K562 (cell line): ENCODE measurements at regions not wholly inside any gene's neighbourhood (a gene's known extent, or its start where the extent isn't known, plus 50 kb on each side); places are given as distances from the start of the nearest gene placed in this dataset.

Source experiments
- ATAC-seq: fragments of 200-7000 bp; cut with Tn5 transposase; 3 replicates; pipeline ENCODE4 v1.9.1; 2020; ENCODE audit warnings: moderate library complexity
- BruUV-seq: library from RNA; stranded (reverse); fragments of 400-500 nt; replicated peaks from 2 replicates; lab custom pipeline; 2021; lab: Mats Ljungman, UMichigan
- CTCF ChIA-PET: fragments of 300-600 bp; formaldehyde crosslinking; extraction: SDS; loops from one replicate; lab custom pipeline; 2021; ENCODE audit warnings: low intra/inter-chr PET ratio; lab: Yijun Ruan, JAX
- POLR2A ChIA-PET: fragments of 300-600, 350-650 bp; sonication (Branson Sonifier 250); formaldehyde crosslinking; extraction: SDS; loops from one replicate; lab custom pipeline; 2021; ENCODE audit warnings: antibody characterized with exemption, inconsistent platforms; lab: Yijun Ruan, JAX
- DNase-seq, 4 experiments: peaks; one replicate each; pipeline versions ENCODE4 v3.0.0 to v3.0.0-alpha.2; 2011 to 2018; ENCODE audit warnings: low spot score in 3 of 4, mixed read lengths in 3 of 4; ENCODE audit errors: extremely low read depth in 1 of 4
- FAIRE-seq: peaks from 2 replicates; lab custom pipeline; 2011; peaks lifted over from hg19 to GRCh38; lab: Jason Lieb, UNC
- H2AFZ ChIP-seq: 2 replicates; pipeline ENCODE4 v1.6.0; 2011; ENCODE audit warnings: low read depth, low read length, control low read depth, inconsistent platforms
- H3K27ac ChIP-seq: fragments of 200-600 bp; 3 replicates; pipeline ENCODE4 v1.8.0; 2011; ENCODE audit warnings: low read depth, mild to moderate bottlenecking, control low read depth, inconsistent platforms, low read length, moderate library complexity, mixed read lengths; ENCODE audit errors: extremely low read depth
- H3K27me3 ChIP-seq, 2 experiments: fragments of 300-600 bp in 1 of 2; 2 replicates in 1 of 2; 3 replicates in 1 of 2; pipeline versions ENCODE4 v1.6.0 to v1.8.0; 2011; ENCODE audit warnings: inconsistent platforms in 2 of 2, low read length in 2 of 2, mild to moderate bottlenecking in 1 of 2, mixed read lengths in 1 of 2, moderate library complexity in 1 of 2; ENCODE audit not compliant: control insufficient read depth in 2 of 2, insufficient read depth in 2 of 2
- H3K36me3 ChIP-seq: fragments of 300-600 bp; 3 replicates; pipeline ENCODE4 v1.8.0; 2011; ENCODE audit warnings: mild to moderate bottlenecking, low read length, inconsistent platforms; ENCODE audit not compliant: control insufficient read depth, insufficient read depth
- H3K4me1 ChIP-seq, 2 experiments: fragments of 200-600 bp in 1 of 2; replicated peaks in 1 of 2; 2 replicates in 1 of 2; 3 replicates in 1 of 2; pipeline versions ENCODE4 v1.5.1 to v1.8.0; 2011; ENCODE audit warnings: inconsistent platforms in 2 of 2, low read length in 2 of 2, mild to moderate bottlenecking in 1 of 2, mixed read lengths in 1 of 2, moderate library complexity in 1 of 2; ENCODE audit not compliant: control insufficient read depth in 2 of 2, insufficient read depth in 2 of 2
- H3K4me2 ChIP-seq: 2 replicates; pipeline ENCODE4 v1.6.1; 2011; ENCODE audit warnings: low read length, control low read depth, inconsistent platforms, mixed read lengths; ENCODE audit not compliant: insufficient read depth
- H3K4me3 ChIP-seq: fragments of 200-600 bp; sonication (generic), shearing (Covaris generic); 2 replicates; pipeline ENCODE4 v1.5.1; 2016; ENCODE audit warnings: control low read depth, inconsistent platforms
- H3K79me2 ChIP-seq: fragments of 200-600 bp; 3 replicates; pipeline ENCODE4 v1.8.0; 2011; ENCODE audit warnings: low read length, inconsistent platforms; ENCODE audit not compliant: control insufficient read depth, insufficient read depth
- H3K9ac ChIP-seq, 2 experiments: 2 replicates each; pipeline versions ENCODE4 v1.6.0 to v1.6.1; 2011; ENCODE audit warnings: low read depth in 2 of 2, low read length in 2 of 2, control low read depth in 1 of 2, inconsistent platforms in 1 of 2, mild to moderate bottlenecking in 1 of 2, mixed read lengths in 1 of 2; ENCODE audit not compliant: insufficient read depth in 1 of 2
- H3K9me1 ChIP-seq: one replicate; pipeline ENCODE4 v1.6.0; 2011; ENCODE audit warnings: inconsistent platforms, mild to moderate bottlenecking, low read length, moderate library complexity; ENCODE audit not compliant: control insufficient read depth, insufficient read depth
- H3K9me3 ChIP-seq: replicated peaks from 2 replicates; pipeline ENCODE4 v1.5.1; 2011; ENCODE audit warnings: low read depth, low read length, inconsistent platforms; ENCODE audit not compliant: control insufficient read depth, insufficient read depth
- H4K20me1 ChIP-seq: replicated peaks from 2 replicates; pipeline ENCODE4 v1.6.1; 2011; ENCODE audit warnings: low read length, inconsistent platforms, mixed read lengths; ENCODE audit not compliant: control insufficient read depth, insufficient read depth
- CBX5 ChIP-seq: IDR thresholded peaks from 2 replicates; pipeline ENCODE4 v1.6.1; 2014; ENCODE audit warnings: low read depth, borderline replicate concordance
- HIVEP1 ChIP-seq: fragments of 250-450 bp; sonication (Bioruptor Pico); IDR thresholded peaks from 2 replicates; pipeline ENCODE4 v1.4.0; 2020; ENCODE audit warnings: mild to moderate bottlenecking
- KLF1 ChIP-seq: fragments of 450-650 bp; IDR thresholded peaks from 2 replicates; pipeline ENCODE4 v1.6.1; 2016; ENCODE audit warnings: missing genetic modification characterization, missing compliant biosample characterization
- NR2F6 ChIP-seq: fragments of 450-650 bp; formaldehyde crosslinking; IDR thresholded peaks from 2 replicates; pipeline ENCODE4 v1.4.0; 2020; ENCODE audit warnings: mild to moderate bottlenecking
- SMAD2 ChIP-seq: fragments of 150-350 bp; IDR thresholded peaks from 2 replicates; pipeline ENCODE4 v1.6.1; 2014; ENCODE audit warnings: low read depth, mild to moderate bottlenecking, low read length
- ZNF77 ChIP-seq: fragments of 250-450 bp; sonication (Bioruptor Pico); IDR thresholded peaks from 2 replicates; pipeline ENCODE4 v1.5.0; 2020
- WGBS: fragments of 100-300 bp; shearing (Covaris generic); methylation state at CpG from one replicate; pipeline ENCODE4 v1.1.6; 2016; ENCODE audit warnings: low coverage, mixed read lengths; ENCODE audit not compliant: insufficient coverage; ENCODE audit errors: missing lambda C conversion rate; 5-methylcytosine and 5-hydroxymethylcytosine counted together
- in situ Hi-C: fragments of 300-500 bp; cut with MboI; formaldehyde crosslinking; loops from 4 replicates; pipeline ENCODE4 v1.15.0; 2018; ENCODE audit warnings: inconsistent platforms, mixed read lengths
- intact Hi-C: fragments of 100-400 bp; cut with micrococcal nuclease; formaldehyde crosslinking; loops from 2 replicates; pipeline ENCODE4 v1.14.2; 2022
- TF ChIP-seq, protein P1 (sequence below): sonication (generic); formaldehyde crosslinking; IDR thresholded peaks from 2 replicates; pipeline ENCODE4 v1.8.0; 2022; ENCODE audit warnings: missing genetic modification reagents, mild to moderate bottlenecking, moderate library complexity, borderline replicate concordance
- TF ChIP-seq, protein P2 (sequence below): fragments of 250-450 bp; sonication (Bioruptor Pico); IDR thresholded peaks from 2 replicates; pipeline ENCODE4 v1.8.0; 2021; ENCODE audit warnings: borderline replicate concordance, mild to moderate bottlenecking, moderate library complexity; ENCODE audit not compliant: poor library complexity, severe bottlenecking

DNA sequence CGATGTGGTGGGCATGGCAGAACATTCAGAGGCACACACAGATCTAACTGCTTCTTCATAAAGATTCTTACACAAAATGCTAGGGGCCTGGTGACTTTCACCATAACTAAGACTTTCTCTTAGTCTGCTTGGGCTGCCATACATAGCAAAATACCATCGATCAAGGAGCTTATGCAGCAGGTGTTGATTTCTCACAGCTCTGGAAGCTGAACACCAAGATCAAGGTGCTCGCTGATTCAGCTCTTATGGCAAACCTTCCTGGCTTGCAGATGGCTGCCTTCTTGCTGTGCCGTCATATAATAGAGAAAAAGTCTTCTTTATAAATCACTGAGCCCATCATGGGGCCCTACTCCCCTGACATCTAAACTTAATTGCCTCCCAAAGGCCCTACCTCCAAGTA, 487.3 kb downstream of the AJAP1 start:
- TF ChIP-seq KLF1 (tag) = no peak
- TF ChIP-seq, protein P1, sequence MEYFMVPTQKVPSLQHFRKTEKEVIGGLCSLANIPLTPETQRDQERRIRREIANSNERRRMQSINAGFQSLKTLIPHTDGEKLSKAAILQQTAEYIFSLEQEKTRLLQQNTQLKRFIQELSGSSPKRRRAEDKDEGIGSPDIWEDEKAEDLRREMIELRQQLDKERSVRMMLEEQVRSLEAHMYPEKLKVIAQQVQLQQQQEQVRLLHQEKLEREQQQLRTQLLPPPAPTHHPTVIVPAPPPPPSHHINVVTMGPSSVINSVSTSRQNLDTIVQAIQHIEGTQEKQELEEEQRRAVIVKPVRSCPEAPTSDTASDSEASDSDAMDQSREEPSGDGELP (CRISPR knock-in tag) = no peak
- TF ChIP-seq, protein P2, sequence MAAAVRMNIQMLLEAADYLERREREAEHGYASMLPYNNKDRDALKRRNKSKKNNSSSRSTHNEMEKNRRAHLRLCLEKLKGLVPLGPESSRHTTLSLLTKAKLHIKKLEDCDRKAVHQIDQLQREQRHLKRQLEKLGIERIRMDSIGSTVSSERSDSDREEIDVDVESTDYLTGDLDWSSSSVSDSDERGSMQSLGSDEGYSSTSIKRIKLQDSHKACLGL = no peak
- no peak for TF ChIP-seq ZNF77 (CRISPR knock-in tag)
- no peak for TF ChIP-seq SMAD2
- no peak for TF ChIP-seq HIVEP1
- TF ChIP-seq CBX5 = no peak
- no peak for TF ChIP-seq NR2F6 (CRISPR knock-in tag)
- in situ Hi-C loops (no loop called here), intact Hi-C loops (no loop called here)
- H3K36me3 ChIP-seq = no peaks in the 10 kb centered on the region
- no peak overlapping the region for H2AFZ ChIP-seq
- H3K4me3 ChIP-seq = no peak overlapping the region
- H3K9me1 ChIP-seq = no peaks in the 10 kb centered on the region
- ChIA-PET POLR2A (no interaction called here), CTCF (no interaction called here)
- 1% methylated on average over 4 of the region's 4 CpGs for WGBS
- no peaks in the 10 kb centered on the region for H3K27me3 ChIP-seq
- no peak overlapping the region for H3K9ac ChIP-seq
- H3K9me3 ChIP-seq = no peaks in the 10 kb centered on the region
- no peaks in the 10 kb centered on the region for H4K20me1 ChIP-seq
- FAIRE-seq (no peak), ATAC-seq (no peak), DNase-seq (no peak)
- no peak overlapping the region for H3K4me2 ChIP-seq
- no peaks in the 10 kb centered on the region for H3K79me2 ChIP-seq
- H3K27ac ChIP-seq = no peak overlapping the region
- H3K4me1 ChIP-seq = no peaks in the 10 kb centered on the region
- BruUV-seq = no TSS peak
